ENCODE measurements at regions not wholly inside any gene's neighbourhood (a gene's known extent, or its start where the extent isn't known, plus 50 kb on each side); places are given as distances from the start of the nearest gene placed in this dataset.
"Not testable (repeated sequence)": the region's sequence is repeated elsewhere in the genome, so short reads cannot be mapped to it uniquely, and the experiment has no call there.

- no peak for DNase-seq
These were observed 306.1 kb downstream of the DAD1 start for GRCh38 chr14:22282949-22283348.

- no peak for DNase-seq
These were observed 306.6 kb downstream of the DAD1 start for GRCh38 chr14:22282417-22282816.

- DNase-seq, result not testable (repeated sequence)
These were observed 307.6 kb downstream of the DAD1 start for GRCh38 chr14:22281447-22281874.

GRCh38 chr14:22280497-22281316 is 308.3 kb downstream of the DAD1 start:
- no peak for DNase-seq

DNA sequence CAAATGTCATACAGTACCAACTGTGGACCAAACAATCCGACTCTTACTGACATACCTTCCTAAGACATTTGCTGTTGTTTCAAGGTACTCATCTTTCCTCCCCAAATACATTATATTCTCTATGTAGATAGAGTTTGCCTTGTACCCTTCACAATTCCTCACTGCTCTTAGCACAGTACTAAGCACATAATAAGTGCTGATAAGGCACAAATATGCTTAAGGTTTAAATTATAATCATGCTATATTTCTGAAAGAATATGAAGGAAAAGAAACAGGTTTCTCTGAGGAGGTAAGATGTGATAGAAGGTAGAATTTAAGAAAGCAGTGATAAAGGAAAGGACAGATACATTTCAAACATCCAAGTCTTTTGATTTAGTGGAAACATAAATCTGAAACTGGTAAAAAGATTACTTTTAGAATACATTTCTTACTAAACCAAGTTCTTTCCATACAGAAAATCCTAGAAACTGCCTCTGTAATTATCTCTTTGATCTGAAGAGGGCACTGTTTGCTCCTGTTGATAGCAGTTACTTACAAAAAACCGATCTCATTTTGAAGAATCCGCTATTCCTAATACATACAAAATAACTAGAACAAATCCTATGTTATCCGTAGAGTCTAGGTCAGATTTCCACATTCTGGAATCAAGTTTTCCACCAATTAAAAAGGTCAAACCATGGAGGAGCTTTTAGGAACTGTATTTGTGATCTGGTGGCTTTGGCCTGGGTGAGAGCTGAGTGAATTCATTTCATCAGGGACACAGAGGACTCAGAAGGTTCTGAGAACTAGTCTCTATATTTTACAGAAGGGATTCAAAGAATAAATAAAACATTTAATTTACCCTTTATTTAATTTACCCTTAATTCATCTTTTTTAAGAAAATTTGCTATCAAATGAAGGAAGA is 311.9 kb downstream of the DAD1 start:
- DNase-seq, result no peak

DNA sequence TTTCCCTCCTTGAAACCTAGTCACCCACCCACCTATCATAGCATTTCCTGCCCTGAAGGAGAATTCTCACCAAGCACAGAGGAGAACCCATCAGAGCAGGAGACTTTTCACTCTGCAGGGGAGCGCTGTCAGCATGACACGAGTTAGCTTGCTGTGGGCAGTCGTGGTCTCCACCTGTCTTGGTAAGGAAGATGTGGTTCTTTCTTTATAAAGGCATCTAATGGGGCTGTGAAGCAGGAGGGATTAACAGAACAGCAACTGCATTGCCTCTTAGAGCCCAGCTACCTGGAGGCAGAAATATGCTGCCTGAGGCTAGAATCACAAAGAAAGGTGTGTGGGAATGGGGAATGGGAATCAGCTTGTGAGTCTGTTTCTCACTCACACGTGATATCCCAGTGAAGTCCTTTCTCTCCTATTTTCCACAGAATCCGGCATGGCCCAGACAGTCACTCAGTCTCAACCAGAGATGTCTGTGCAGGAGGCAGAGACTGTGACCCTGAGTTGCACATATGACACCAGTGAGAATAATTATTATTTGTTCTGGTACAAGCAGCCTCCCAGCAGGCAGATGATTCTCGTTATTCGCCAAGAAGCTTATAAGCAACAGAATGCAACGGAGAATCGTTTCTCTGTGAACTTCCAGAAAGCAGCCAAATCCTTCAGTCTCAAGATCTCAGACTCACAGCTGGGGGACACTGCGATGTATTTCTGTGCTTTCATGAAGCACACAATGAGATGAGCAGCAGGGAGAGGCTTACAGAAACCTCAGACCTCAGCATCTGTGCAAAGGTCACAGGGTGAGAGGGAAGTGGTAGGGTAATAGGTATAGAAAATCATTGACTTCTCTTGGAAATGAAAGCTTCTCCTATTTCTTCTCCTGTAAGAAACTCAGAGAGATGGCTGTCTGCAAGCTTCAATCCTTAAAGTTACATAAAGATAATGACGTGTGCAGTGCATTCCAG is 316.9 kb downstream of the DAD1 start:
- DNase-seq, result no peak

- no peak for DNase-seq
These were observed 320.1 kb downstream of the DAD1 start for GRCh38 chr14:22268875-22269274.

DNA sequence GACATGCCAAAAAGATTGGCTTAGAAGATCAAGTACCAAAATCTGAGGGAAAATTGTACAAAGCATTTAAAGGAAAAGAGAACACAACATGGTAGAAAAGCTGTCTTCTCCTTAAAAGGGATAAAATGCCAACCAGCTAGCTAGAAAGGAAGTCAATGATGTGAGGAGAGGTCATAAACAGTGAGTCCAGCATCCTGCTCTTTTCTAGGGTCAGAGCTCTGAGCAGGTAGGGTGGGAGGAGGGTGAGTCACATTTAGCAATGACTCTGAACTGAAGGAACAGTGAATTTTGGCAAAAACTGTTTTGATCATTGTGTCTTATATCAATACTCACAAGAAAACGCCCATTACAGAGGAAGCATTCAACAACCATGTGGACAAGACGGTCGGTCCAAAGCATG is 322.3 kb downstream of the DAD1 start:
- DNase-seq, result no peak

DNA sequence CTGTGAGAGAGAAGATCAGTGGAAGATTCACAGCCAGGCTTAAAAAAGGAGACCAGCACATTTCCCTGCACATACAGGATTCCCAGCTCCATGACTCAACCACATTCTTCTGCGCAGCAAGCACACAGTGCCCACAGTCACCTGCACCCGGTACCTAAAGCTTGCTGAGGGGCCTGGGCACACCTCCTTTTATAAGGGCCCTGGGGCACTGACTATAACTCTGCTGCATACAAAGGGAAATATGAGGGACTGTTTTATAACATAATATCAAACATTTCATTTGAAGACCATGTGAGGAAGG is 322.9 kb downstream of the DAD1 start:
- no peak for DNase-seq

- DNase-seq, result no peak
These were observed 323.5 kb downstream of the DAD1 start for GRCh38 chr14:22265319-22266141.

DNA sequence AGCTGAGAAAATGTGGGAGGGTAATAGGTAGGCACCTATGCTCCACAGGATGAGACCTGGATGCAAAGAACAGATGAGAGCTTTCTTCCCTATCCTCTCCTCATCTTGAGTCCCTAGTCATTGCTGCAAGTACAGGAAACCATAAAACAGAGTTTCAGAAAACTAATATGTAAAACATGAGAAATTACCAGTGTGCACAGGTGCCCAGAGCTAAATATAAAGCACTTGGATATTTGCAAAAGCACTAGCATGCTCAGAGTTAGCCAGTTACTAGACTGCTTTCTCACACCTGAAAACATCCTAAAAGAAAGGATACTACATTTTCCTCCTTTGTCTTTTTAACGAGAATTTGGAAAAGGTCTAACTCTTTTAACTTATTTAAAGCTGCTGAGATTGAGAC is 324.3 kb downstream of the DAD1 start:
- no peak for DNase-seq

DNA sequence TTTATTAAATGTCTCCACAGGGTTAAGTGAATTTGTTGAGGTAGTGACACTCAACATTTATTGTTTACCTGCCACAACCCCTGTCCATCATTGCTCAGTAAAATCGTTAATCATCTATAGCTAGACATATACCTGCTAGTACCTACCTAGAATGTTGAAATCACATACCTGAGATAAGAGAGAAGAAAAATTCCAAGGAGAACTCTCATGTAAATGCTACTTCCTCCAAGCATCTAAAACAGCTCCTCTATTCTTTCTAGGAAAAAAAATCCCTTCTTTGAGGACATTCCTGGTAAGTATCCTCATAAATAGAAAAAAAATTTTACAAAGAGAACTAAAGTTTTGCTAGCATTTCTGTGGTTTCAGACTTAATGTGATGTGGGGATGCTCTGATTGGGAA is 325.1 kb downstream of the DAD1 start:
- no peak for DNase-seq

DNA sequence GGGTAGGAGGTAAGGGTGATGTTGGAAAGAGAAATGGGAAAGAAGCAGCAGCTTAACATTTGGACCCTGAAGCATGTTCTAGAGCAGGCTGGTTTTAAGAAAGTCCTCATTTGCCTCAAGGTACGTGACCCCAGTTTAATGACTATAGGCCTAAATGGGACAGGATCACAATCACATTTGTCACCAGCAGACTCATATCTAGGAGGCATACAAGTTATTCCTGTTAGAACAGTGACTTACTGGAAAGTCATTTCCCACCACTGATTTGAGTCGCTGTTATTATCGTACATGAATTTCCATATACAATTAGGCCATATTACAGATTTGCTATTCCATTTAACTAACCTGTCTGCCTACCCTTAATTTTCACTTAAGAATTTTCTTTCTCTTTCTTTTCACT is 326.1 kb downstream of the DAD1 start:
- no peak for DNase-seq

DNA sequence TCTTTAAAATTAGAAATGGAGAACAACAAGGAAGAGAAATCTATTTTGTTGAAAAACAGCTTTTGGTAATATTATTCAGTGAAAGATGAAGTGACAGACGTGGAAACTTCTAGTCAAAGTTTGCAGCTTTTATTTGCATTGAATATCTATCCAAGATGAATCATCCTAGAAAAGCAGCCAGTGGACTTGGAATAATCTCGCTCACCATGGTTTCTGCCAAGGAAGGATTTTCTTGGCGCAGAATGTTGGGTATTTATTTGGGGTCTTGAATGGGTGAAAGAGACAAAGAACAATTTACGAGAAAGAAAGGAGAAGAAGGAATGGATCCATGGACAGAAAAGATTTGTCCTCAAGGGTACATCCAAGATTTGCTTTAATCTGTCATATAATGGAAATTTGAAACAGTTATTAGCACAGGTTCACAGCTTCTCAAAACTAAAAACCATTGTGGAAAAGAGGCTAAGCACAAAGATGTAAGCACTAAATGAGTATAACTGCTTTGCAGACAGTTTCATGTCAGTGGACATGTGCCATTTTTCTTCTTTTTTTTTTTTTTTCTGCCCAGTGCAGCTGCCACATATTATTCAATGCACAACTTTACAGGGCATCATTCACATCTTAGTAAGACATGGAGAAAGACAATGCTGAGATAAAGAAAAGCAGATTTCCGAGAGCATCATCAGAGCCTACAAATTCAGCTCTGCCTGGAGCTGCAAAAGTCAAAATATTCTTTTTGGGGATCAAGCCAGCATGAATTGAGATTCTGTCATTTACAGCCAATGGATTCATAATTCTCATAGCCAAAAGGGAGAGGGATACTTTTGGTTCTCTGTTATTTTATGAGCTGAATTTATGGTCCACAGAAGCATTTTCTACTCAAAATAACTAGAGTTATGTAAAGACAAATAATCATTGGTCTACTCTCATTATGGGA is 333.7 kb downstream of the DAD1 start:
- no peak for DNase-seq

GRCh38 chr14:22252686-22253085 is 336.3 kb downstream of the DAD1 start:
- no peak for DNase-seq

GRCh38 chr14:22251090-22251489 is 337.9 kb downstream of the DAD1 start:
- no peak for DNase-seq

- no peak for DNase-seq
These were observed 339.3 kb downstream of the DAD1 start for GRCh38 chr14:22249770-22250169.

DNA sequence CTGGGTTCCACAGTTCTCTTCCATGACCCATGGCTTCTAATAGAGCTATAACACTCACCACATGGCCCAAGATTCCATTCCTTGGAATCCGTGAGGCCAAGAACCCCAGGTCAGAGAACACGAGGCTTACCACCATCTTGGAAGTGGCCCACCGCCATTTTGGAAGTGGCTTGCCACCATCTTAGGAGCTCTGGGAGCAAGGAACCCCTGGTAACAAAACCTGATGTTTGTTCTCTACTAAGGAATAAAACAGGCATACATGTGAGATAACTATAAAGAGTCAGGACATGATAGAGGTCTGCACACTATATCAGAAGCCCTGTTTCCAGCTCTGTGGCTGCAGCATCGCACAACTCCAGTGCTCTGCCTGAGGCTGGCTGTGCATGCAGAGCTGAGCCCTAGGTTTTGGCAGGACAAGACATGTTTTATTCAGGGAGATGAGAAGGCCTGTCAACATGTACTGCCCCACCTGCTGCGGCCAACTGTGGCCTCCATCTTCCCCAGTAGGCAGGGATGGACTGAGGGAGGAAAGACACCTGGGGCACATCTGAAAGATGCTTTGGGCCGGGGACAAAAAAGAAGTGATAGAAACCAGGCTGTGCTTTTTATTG is 344.9 kb downstream of the DAD1 start:
- DNase-seq, result no peak

- not testable (repeated sequence) for DNase-seq
These were observed 350.7 kb downstream of the DAD1 start for GRCh38 chr14:22238320-22238719.

GRCh38 chr14:22233377-22233776 is 355.6 kb downstream of the DAD1 start:
- DNase-seq, result no peak
